HCT116 (cell line): ENCODE measurements at regions not wholly inside any gene's neighbourhood (a gene's known extent, or its start where the extent isn't known, plus 50 kb on each side); places are given as distances from the start of the nearest gene placed in this dataset.

Experiments
- ATAC-seq: fragments of 200-7000 bp; cut with Tn5 transposase; 2 replicates; pipeline ENCODE4 v1.9.1; 2020; ENCODE audit warnings: mild to moderate bottlenecking, moderate library complexity
- BruUV-seq: library from RNA; stranded (reverse); fragments of 400-500 nt; replicated peaks from 2 replicates; lab custom pipeline; 2021; lab: Mats Ljungman, UMichigan
- CTCF ChIA-PET: fragments of 300-600 bp; sonication (Branson Sonifier 250); formaldehyde crosslinking; loops from one replicate; lab custom pipeline; 2021; ENCODE audit warnings: antibody characterized with exemption; lab: Charles Lee
- POLR2A ChIA-PET: fragments of 300-600, 350-600 bp; sonication (Branson Sonifier 250); formaldehyde crosslinking; loops from one replicate; lab custom pipeline; 2021; ENCODE audit warnings: antibody characterized with exemption; lab: Charles Lee
- RAD21 ChIA-PET, 2 experiments: fragments of 300-600 bp; sonication (Branson Sonifier 250); formaldehyde crosslinking; loops; one replicate each; lab custom pipeline; 2023; ENCODE audit warnings: low total read pairs in 2 of 2; ENCODE audit not compliant: uncharacterized antibody in 2 of 2, unreplicated experiment in 2 of 2, low non-redundant PET in 1 of 2; lab: Charles Lee
- DNase-seq: peaks from one replicate; pipeline ENCODE4 v3.0.0-alpha.2; 2010; ENCODE audit warnings: low read depth, low spot score
- H2AFZ ChIP-seq: fragments of 200-600 bp; shearing (Covaris generic), sonication (generic); 2 replicates; pipeline ENCODE4 v1.6.1; 2017; ENCODE audit warnings: low read depth, mixed run types, mixed read lengths, antibody characterized with exemption, low read length; ENCODE audit not compliant: poor library complexity, severe bottlenecking
- H3K27ac ChIP-seq: 2 replicates; pipeline ENCODE4 v1.5.1; 2012; ENCODE audit warnings: low read depth, low read length
- H3K27me3 ChIP-seq: fragments of 200-600 bp; sonication (generic); 2 replicates; pipeline ENCODE4 v1.6.1; 2016; ENCODE audit warnings: mixed run types, low read length, mixed read lengths; ENCODE audit not compliant: insufficient read depth
- H3K36me3 ChIP-seq, 2 experiments: fragments of 200-500 bp in 1 of 2; fragments of 200-600 bp in 1 of 2; sonication (Bioruptor generic) in 1 of 2; sonication (generic) in 1 of 2; 2 replicates each; pipeline versions ENCODE4 v1.5.1 to v1.6.1; 2014 to 2016; ENCODE audit warnings: low read length in 2 of 2, inconsistent platforms in 1 of 2, mixed read lengths in 1 of 2, mixed run types in 1 of 2; ENCODE audit not compliant: insufficient read depth in 2 of 2, control insufficient read depth in 1 of 2
- H3K4me1 ChIP-seq, 2 experiments: fragments of 200-600 bp in 1 of 2; sonication (generic) in 1 of 2; 2 replicates each; pipeline versions ENCODE4 v1.5.1 to v1.6.1; 2012 to 2017; ENCODE audit warnings: low read length in 2 of 2, inconsistent platforms in 1 of 2, mild to moderate bottlenecking in 1 of 2, mixed read lengths in 1 of 2, mixed run types in 1 of 2, moderate library complexity in 1 of 2; ENCODE audit not compliant: insufficient read depth in 2 of 2, control insufficient read depth in 1 of 2
- H3K4me2 ChIP-seq: fragments of 200-600 bp; sonication (generic); 2 replicates; pipeline ENCODE4 v1.6.1; 2017; ENCODE audit warnings: mixed run types, low read length, mixed read lengths
- H3K4me3 ChIP-seq, 2 experiments: fragments of 200-600 bp in 1 of 2; sonication (generic) in 1 of 2; replicated peaks in 1 of 2; 2 replicates each; pipeline ENCODE4 v1.5.1; 2011 to 2016; ENCODE audit warnings: low read length in 2 of 2, control low read depth in 1 of 2, low read depth in 1 of 2, mild to moderate bottlenecking in 1 of 2, mixed read lengths in 1 of 2, mixed run types in 1 of 2
- H3K79me2 ChIP-seq: fragments of 200-600 bp; sonication (generic); 2 replicates; pipeline ENCODE4 v1.6.1; 2017; ENCODE audit warnings: mild to moderate bottlenecking, mixed run types, low read length, moderate library complexity, mixed read lengths; ENCODE audit not compliant: insufficient read depth
- H3K9ac ChIP-seq: fragments of 200-600 bp; sonication (generic); 2 replicates; pipeline ENCODE4 v1.6.1; 2016; ENCODE audit warnings: low read length, mixed read lengths
- H3K9me2 ChIP-seq: fragments of 200-600 bp; sonication (generic), shearing (Covaris generic); 2 replicates; pipeline ENCODE4 v1.6.1; 2017; ENCODE audit warnings: mixed run types, mild to moderate bottlenecking, moderate library complexity; ENCODE audit not compliant: insufficient read depth
- H3K9me3 ChIP-seq, 2 experiments: fragments of 200-500 bp in 1 of 2; fragments of 200-600 bp in 1 of 2; sonication (Bioruptor generic) in 1 of 2; sonication (generic) in 1 of 2; 2 replicates each; pipeline ENCODE4 v1.6.1; 2014 to 2017; ENCODE audit warnings: low read length in 2 of 2, mixed read lengths in 2 of 2, inconsistent platforms in 1 of 2, low read depth in 1 of 2, mild to moderate bottlenecking in 1 of 2, mixed run types in 1 of 2, moderate library complexity in 1 of 2; ENCODE audit not compliant: control insufficient read depth in 1 of 2, insufficient read depth in 1 of 2
- H4K20me1 ChIP-seq: fragments of 200-600 bp; sonication (generic), shearing (Covaris generic); 2 replicates; pipeline ENCODE4 v1.6.1; 2017; ENCODE audit warnings: mixed run types, mild to moderate bottlenecking, moderate library complexity; ENCODE audit not compliant: insufficient read depth
- CBX3 ChIP-seq: IDR thresholded peaks from 2 replicates; pipeline ENCODE4 v1.6.1; 2012; ENCODE audit warnings: low read depth
- CTCF ChIP-seq, 3 experiments: fragments of 200-600 bp in 1 of 3; sonication (generic) in 1 of 3; IDR thresholded peaks in 2 of 3; conservative IDR thresholded peaks in 1 of 3; 2 replicates each; pipeline ENCODE4 v1.5.1; 2012 to 2017; ENCODE audit warnings: low read depth in 2 of 3, low read length in 2 of 3, antibody characterized with exemption in 1 of 3, borderline replicate concordance in 1 of 3, control low read depth in 1 of 3, mild to moderate bottlenecking in 1 of 3, mixed read lengths in 1 of 3, mixed run types in 1 of 3, moderate library complexity in 1 of 3; ENCODE audit not compliant: insufficient read depth in 1 of 3
- EGR1 ChIP-seq: IDR thresholded peaks from 2 replicates; pipeline ENCODE4 v1.6.1; 2012; ENCODE audit warnings: low read depth
- EZH2 ChIP-seq: fragments of 200-600 bp; sonication (generic); IDR thresholded peaks from 2 replicates; pipeline ENCODE4 v1.6.1; 2017; ENCODE audit warnings: antibody characterized with exemption, mixed run types
- EZH2phosphoT487 ChIP-seq: fragments of 200-600 bp; IDR thresholded peaks from 2 replicates; pipeline ENCODE4 v1.6.1; 2018; ENCODE audit warnings: antibody characterized with exemption, borderline replicate concordance
- JUND ChIP-seq: IDR thresholded peaks from 2 replicates; pipeline ENCODE4 v1.6.1; 2012
- POLR2A ChIP-seq: IDR thresholded peaks from 2 replicates; pipeline ENCODE4 v1.7.0; 2011; ENCODE audit warnings: borderline replicate concordance; ENCODE audit not compliant: insufficient read depth, insufficient read length; ENCODE audit errors: extremely low read depth
- POLR2AphosphoS5 ChIP-seq: IDR thresholded peaks from 2 replicates; pipeline ENCODE4 v1.6.1; 2011; ENCODE audit warnings: mild to moderate bottlenecking, low read depth, low read length, moderate library complexity
- SIN3A ChIP-seq: IDR thresholded peaks from 2 replicates; pipeline ENCODE4 v1.6.1; 2012; ENCODE audit warnings: low read depth
- SP1 ChIP-seq: IDR thresholded peaks from 2 replicates; pipeline ENCODE4 v1.6.1; 2012; ENCODE audit warnings: low read depth
- SRF ChIP-seq: IDR thresholded peaks from 2 replicates; pipeline ENCODE4 v1.6.1; 2012; ENCODE audit warnings: low read depth
- TCF7L2 ChIP-seq: IDR thresholded peaks from 2 replicates; pipeline ENCODE4 v1.7.0; 2011; ENCODE audit warnings: borderline replicate concordance, inconsistent platforms; ENCODE audit not compliant: insufficient read depth, insufficient read length; ENCODE audit errors: extremely low read depth
- YY1 ChIP-seq: IDR thresholded peaks from 2 replicates; pipeline ENCODE4 v1.6.1; 2011; ENCODE audit warnings: low read length, low read depth, moderate library complexity, mild to moderate bottlenecking; ENCODE audit not compliant: insufficient replicate concordance; ENCODE audit errors: extremely low read depth
- ZFX ChIP-seq: fragments of 450-650 bp; IDR thresholded peaks from 2 replicates; pipeline ENCODE4 v1.6.1; 2017
- ZNF274 ChIP-seq: fragments of 200-500 bp; sonication (Bioruptor generic); IDR thresholded peaks from 2 replicates; pipeline ENCODE4 v1.6.1; 2014; ENCODE audit warnings: mild to moderate bottlenecking, low read depth, low read length, inconsistent platforms
- intact Hi-C: fragments of 100-400 bp; cut with micrococcal nuclease; formaldehyde crosslinking; loops from 2 replicates; pipeline ENCODE4 v1.10.0; 2022
- TF ChIP-seq, protein P1 (sequence below): IDR thresholded peaks from 2 replicates; pipeline ENCODE4 v1.6.1; 2012

DNA sequence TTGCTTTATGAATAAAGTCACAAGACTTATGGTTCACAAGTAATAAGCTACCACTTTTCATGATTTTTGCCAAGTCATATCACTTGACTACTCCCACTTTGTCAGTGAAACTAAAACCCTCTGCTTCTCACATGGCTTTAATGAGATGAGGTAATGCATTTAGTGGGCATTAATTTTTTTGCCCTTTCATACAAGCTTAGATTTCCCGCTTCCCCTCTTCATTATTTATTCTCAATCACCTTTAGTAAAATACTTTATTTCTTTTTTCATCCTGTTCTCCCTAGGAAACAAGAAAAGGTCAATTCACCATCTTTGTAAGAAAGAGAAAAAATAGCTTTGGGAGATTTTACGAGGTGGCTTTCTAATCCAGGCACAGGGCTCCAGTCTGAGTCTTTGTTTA is 109.6 kb upstream of the STARD3NL start:
- H3K27me3 ChIP-seq, result 0 out of 2 replicates have a peak, but pooled peaks cover 4% of the 10 kb centered on the region
- POLR2A ChIA-PET, result no interaction called here
- RAD21 ChIA-PET, result no interaction called here
- no TSS peak for BruUV-seq
- TF ChIP-seq EZH2 (no peak), TCF7L2 (no peak), ZNF274 (no peak), YY1 (no peak), CTCF (IDR thresholded peaks at IDR 0.05 in 2 of 3, conservative IDR thresholded peaks at IDR 0.05 in 1 of 3; ENCODE audit: borderline replicate concordance in 1 of 3, insufficient read depth in 1 of 3, low read depth in 2 of 3, low read length in 2 of 3) (no peak), POLR2A (no peak), EZH2phosphoT487 (no peak), EGR1 (no peak), SP1 (no peak), CBX3 (no peak), POLR2AphosphoS5 (no peak), SRF (no peak), ZFX (no peak), SIN3A (no peak), JUND (no peak)
- TF ChIP-seq, protein P1, sequence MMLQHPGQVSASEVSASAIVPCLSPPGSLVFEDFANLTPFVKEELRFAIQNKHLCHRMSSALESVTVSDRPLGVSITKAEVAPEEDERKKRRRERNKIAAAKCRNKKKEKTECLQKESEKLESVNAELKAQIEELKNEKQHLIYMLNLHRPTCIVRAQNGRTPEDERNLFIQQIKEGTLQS, result no peak
- H3K9me3 ChIP-seq, result no peaks in the 10 kb centered on the region
- no peaks in the 10 kb centered on the region for H3K4me1 ChIP-seq
- ATAC-seq, result no peak
- H3K4me2 ChIP-seq, result no peak overlapping the region
- no peaks in the 10 kb centered on the region for H3K36me3 ChIP-seq
- H3K9ac ChIP-seq, result no peak overlapping the region
- intact Hi-C loops, result no loop called here
- no peak overlapping the region for H3K27ac ChIP-seq
- no peak for DNase-seq
- no peaks in the 10 kb centered on the region for H3K9me2 ChIP-seq
- no peak overlapping the region for H2AFZ ChIP-seq
- H3K79me2 ChIP-seq, result no peaks in the 10 kb centered on the region
- CTCF ChIA-PET, result no interaction called here
- no peaks in the 10 kb centered on the region; the same call in 1 of the 2 replicates for H4K20me1 ChIP-seq
- H3K4me3 ChIP-seq, result no peak overlapping the region
